ENCODE measurements at regions not wholly inside any gene's neighbourhood (a gene's known extent, or its start where the extent isn't known, plus 50 kb on each side); places are given as distances from the start of the nearest gene placed in this dataset.

- Histone ChIP-seq H3K36me3 (ENCODE audit: control insufficient read depth, insufficient read depth, low read length) (no peaks in the 10 kb centered on the region), H3K27me3 (ENCODE audit: control insufficient read depth, insufficient read depth, low read length) (no peaks in the 10 kb centered on the region), H3K4me3 (ENCODE audit: low read depth, low read length) (no peak overlapping the region)
- TF ChIP-seq CTCF (IDR thresholded peaks at IDR 0.05; ENCODE audit: insufficient read depth, low read length, poor library complexity, severe bottlenecking): no peak
- no peak for DNase-seq (ENCODE audit: low read depth)
These were observed 160.0 kb downstream of the EFNB1 start for GRCh38 chrX:68988865-68989264.

- no peaks in the 10 kb centered on the region for H3K36me3 ChIP-seq (ENCODE audit: control insufficient read depth, insufficient read depth, low read length)
- no peak overlapping the region for H3K4me3 ChIP-seq (ENCODE audit: low read depth, low read length)
- DNase-seq (ENCODE audit: low read depth): no peak
- no peaks in the 10 kb centered on the region for H3K27me3 ChIP-seq (ENCODE audit: control insufficient read depth, insufficient read depth, low read length)
- no peak for TF ChIP-seq CTCF (IDR thresholded peaks at IDR 0.05; ENCODE audit: insufficient read depth, low read length, poor library complexity, severe bottlenecking)
These were observed 156.4 kb downstream of the EFNB1 start for GRCh38 chrX:68985135-68985755.

GRCh38 chrX:68983004-68983857 is 154.4 kb downstream of the EFNB1 start:
- no peaks in the 10 kb centered on the region for H3K36me3 ChIP-seq (ENCODE audit: control insufficient read depth, insufficient read depth, low read length)
- TF ChIP-seq CTCF (IDR thresholded peaks at IDR 0.05; ENCODE audit: insufficient read depth, low read length, poor library complexity, severe bottlenecking): no peak
- DNase-seq (ENCODE audit: low read depth): no peak
- H3K27me3 ChIP-seq (ENCODE audit: control insufficient read depth, insufficient read depth, low read length): no peaks in the 10 kb centered on the region
- H3K4me3 ChIP-seq (ENCODE audit: low read depth, low read length): no peak overlapping the region

- no peak for DNase-seq (ENCODE audit: low read depth)
- TF ChIP-seq CTCF (IDR thresholded peaks at IDR 0.05; ENCODE audit: insufficient read depth, low read length, poor library complexity, severe bottlenecking): no peak
- Histone ChIP-seq H3K27me3 (ENCODE audit: control insufficient read depth, insufficient read depth, low read length) (no peaks in the 10 kb centered on the region), H3K4me3 (ENCODE audit: low read depth, low read length) (no peak overlapping the region), H3K36me3 (ENCODE audit: control insufficient read depth, insufficient read depth, low read length) (no peaks in the 10 kb centered on the region)
These were observed 153.7 kb downstream of the EFNB1 start for GRCh38 chrX:68982476-68982875.

GRCh38 chrX:68980906-68981616 is 152.2 kb downstream of the EFNB1 start:
- DNase-seq (ENCODE audit: low read depth): no peak
- Histone ChIP-seq H3K4me3 (ENCODE audit: low read depth, low read length) (no peak overlapping the region), H3K36me3 (ENCODE audit: control insufficient read depth, insufficient read depth, low read length) (no peaks in the 10 kb centered on the region), H3K27me3 (ENCODE audit: control insufficient read depth, insufficient read depth, low read length) (no peaks in the 10 kb centered on the region)
- no peak for TF ChIP-seq CTCF (IDR thresholded peaks at IDR 0.05; ENCODE audit: insufficient read depth, low read length, poor library complexity, severe bottlenecking)
